Breast epithelium (tissue), 4 donors: ENCODE measurements at regions not wholly inside any gene's neighbourhood (a gene's known extent, or its start where the extent isn't known, plus 50 kb on each side); places are given as distances from the start of the nearest gene placed in this dataset.

Experiments used
- DNase-seq, 2 donors: peaks; one replicate each; pipeline ENCODE4 v3.0.0-alpha.2; 2019; ENCODE audit warnings: low spot score in 2 of 2
- H3K27ac ChIP-seq, 2 donors: fragments of 200-600 bp; sonication (generic) in 1 of 2; one replicate each; pipeline ENCODE4 v1.5.1; 2016 to 2019; ENCODE audit warnings: mild to moderate bottlenecking in 1 of 2
- H3K27me3 ChIP-seq, 2 donors: fragments of 200-600 bp; sonication (generic) in 1 of 2; one replicate each; pipeline versions ENCODE4 v1.5.1 to v1.6.0; 2017 to 2019; ENCODE audit warnings: control low read depth in 1 of 2, mild to moderate bottlenecking in 1 of 2
- H3K36me3 ChIP-seq: fragments of 200-600 bp; one replicate; pipeline ENCODE4 v1.5.1; 2019
- H3K4me1 ChIP-seq, 2 donors: fragments of 200-600 bp; sonication (generic); one replicate each; pipeline ENCODE4 v1.5.1; 2016 to 2019; ENCODE audit warnings: control low read depth in 1 of 2
- H3K4me3 ChIP-seq, 3 donors: fragments of 200-600 bp; sonication (generic); 1 replicate in 2 of 3; 2 replicates in 1 of 3; pipeline ENCODE4 v1.5.1; 2016 to 2019; ENCODE audit warnings: mild to moderate bottlenecking in 3 of 3, moderate library complexity in 2 of 3
- H3K9me3 ChIP-seq, 2 donors: fragments of 200-600 bp; sonication (generic) in 1 of 2; one replicate each; pipeline ENCODE4 v1.5.1; 2016 to 2019; ENCODE audit warnings: control low read depth in 1 of 2
- POLR2A ChIP-seq: fragments of 450-650 bp; IDR thresholded peaks from one replicate; pipeline ENCODE4 v1.6.1; 2016; ENCODE audit warnings: antibody characterized with exemption, mild to moderate bottlenecking, moderate library complexity
- POLR2AphosphoS5 ChIP-seq, 3 donors: sonication (generic); formaldehyde crosslinking; IDR thresholded peaks; one replicate each; pipeline ENCODE4 v1.6.1; 2017; ENCODE audit warnings: antibody characterized with exemption in 3 of 3
- intact Hi-C: fragments of 100-400 bp; cut with DNase I; formaldehyde crosslinking; loops from one replicate; pipeline ENCODE4 v1.15.1; 2023; ENCODE audit warnings: low total_unique reads
- TF ChIP-seq, protein P1 (sequence below), 3 donors: fragments of 450-650 bp; IDR thresholded peaks; one replicate each; pipeline ENCODE4 v1.5.1; 2016 to 2017; ENCODE audit warnings: antibody characterized with exemption in 3 of 3, mild to moderate bottlenecking in 3 of 3, moderate library complexity in 3 of 3

DNA sequence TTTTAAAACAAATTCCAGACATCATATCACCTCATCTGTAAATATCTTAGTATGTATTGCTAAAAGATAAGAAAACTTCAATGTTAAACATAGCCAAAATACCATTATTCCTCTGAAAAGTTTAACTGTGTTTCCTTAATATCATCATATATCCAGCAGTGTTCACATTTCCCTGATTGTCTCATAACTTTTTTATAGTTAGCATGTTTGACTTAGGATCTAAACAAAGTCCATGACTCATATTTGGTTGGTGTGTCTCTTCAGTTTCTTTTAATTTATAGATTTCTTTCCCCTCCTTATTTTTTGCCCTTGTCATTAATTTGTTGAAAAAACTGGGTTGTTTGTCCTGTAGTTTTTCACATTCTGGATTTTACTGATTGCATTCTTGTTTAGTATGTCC is 163.0 kb downstream of the RPS12 start:
- H3K27me3 ChIP-seq = no peaks in the 10 kb centered on the region
- H3K4me1 ChIP-seq = no peaks in the 10 kb centered on the region
- no peak for DNase-seq
- no peak for TF ChIP-seq POLR2AphosphoS5 (IDR thresholded peaks at IDR 0.05)
- TF ChIP-seq, protein P1, sequence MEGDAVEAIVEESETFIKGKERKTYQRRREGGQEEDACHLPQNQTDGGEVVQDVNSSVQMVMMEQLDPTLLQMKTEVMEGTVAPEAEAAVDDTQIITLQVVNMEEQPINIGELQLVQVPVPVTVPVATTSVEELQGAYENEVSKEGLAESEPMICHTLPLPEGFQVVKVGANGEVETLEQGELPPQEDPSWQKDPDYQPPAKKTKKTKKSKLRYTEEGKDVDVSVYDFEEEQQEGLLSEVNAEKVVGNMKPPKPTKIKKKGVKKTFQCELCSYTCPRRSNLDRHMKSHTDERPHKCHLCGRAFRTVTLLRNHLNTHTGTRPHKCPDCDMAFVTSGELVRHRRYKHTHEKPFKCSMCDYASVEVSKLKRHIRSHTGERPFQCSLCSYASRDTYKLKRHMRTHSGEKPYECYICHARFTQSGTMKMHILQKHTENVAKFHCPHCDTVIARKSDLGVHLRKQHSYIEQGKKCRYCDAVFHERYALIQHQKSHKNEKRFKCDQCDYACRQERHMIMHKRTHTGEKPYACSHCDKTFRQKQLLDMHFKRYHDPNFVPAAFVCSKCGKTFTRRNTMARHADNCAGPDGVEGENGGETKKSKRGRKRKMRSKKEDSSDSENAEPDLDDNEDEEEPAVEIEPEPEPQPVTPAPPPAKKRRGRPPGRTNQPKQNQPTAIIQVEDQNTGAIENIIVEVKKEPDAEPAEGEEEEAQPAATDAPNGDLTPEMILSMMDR (IDR thresholded peaks at IDR 0.05) = no peak
- no peak for TF ChIP-seq POLR2A
- H3K4me3 ChIP-seq = no peak overlapping the region
- intact Hi-C loops = no loop called here
- H3K9me3 ChIP-seq = peaks cover 0 to 3% of the 10 kb centered on the region in 2 donors
- H3K36me3 ChIP-seq = no peaks in the 10 kb centered on the region
- H3K27ac ChIP-seq = no peak overlapping the region

DNA sequence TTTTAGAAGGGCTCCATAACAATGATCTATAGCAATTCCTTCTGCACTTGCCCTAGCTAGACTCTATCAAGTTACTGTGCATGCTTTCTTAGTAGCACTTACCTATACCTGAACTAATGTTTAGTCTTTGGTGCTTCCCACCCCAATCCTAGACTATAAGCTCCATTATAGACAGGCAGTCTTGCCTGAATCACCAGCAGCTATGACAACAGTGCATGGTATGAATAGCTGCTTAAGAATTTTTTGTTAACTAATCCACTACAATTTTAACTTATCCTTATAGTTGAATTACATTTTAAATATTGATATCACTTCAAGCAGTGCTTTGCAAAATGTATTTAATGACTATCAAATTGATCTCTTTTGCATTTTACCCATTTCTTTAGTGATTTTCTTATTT is 164.3 kb downstream of the RPS12 start:
- intact Hi-C loops = no loop called here
- Histone ChIP-seq H3K27me3 (no peaks in the 10 kb centered on the region), H3K4me3 (no peak overlapping the region), H3K36me3 (no peaks in the 10 kb centered on the region), H3K4me1 (no peaks in the 10 kb centered on the region), H3K9me3 (peaks cover 0 to 4% of the 10 kb centered on the region in 2 donors), H3K27ac (no peak overlapping the region)
- TF ChIP-seq, protein P1 (IDR thresholded peaks at IDR 0.05) = no peak
- no peak for TF ChIP-seq POLR2AphosphoS5 (IDR thresholded peaks at IDR 0.05)
- no peak for TF ChIP-seq POLR2A
- DNase-seq = no peak

DNA sequence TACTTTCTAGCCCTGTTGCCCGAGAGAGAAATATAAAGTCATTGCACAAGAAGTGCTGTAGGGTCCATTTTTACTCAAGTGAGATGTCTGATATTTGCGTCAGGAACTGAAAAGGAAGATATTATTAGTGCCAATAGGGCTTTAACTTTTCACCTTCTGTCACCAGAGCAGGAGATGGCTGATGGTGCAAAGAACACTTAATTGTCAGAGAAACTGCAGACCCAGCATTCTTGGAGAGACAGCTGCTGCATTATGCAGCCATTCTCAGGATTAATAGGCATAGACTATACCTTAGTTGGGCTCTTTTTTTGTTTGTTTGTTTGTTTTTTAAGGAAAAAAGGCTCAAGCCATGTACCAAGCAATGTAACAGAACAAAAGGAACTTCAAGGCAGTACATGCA is 179.4 kb downstream of the RPS12 start:
- no peak for DNase-seq
- no peaks in the 10 kb centered on the region for H3K9me3 ChIP-seq
- H3K27me3 ChIP-seq = no peaks in the 10 kb centered on the region
- H3K4me1 ChIP-seq = no peaks in the 10 kb centered on the region
- intact Hi-C loops = no loop called here
- no peak overlapping the region for H3K27ac ChIP-seq
- H3K4me3 ChIP-seq = no peak overlapping the region
- H3K36me3 ChIP-seq = no peaks in the 10 kb centered on the region
- no peak for TF ChIP-seq POLR2AphosphoS5 (IDR thresholded peaks at IDR 0.05)
- TF ChIP-seq, protein P1 (IDR thresholded peaks at IDR 0.05) = no peak

DNA sequence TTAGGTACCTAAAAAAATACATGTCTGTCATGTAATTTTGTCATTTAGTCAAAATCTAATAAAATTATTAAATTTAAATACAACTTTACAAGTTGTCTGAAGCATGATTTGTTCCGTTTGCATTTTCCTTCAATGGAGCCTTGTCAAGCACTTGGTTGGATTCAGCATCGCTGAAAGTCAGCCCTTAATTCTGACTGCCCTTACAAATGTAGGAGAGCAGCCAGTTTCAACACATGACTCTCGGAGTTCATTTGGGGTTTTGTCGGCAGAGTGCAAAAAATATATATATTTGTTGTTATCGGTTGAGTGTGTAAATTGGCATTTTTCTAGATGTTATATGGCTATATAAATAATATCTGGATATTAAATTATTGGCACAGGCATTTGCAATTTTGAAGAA is 180.6 kb downstream of the RPS12 start:
- intact Hi-C loops = no loop called here

DNA sequence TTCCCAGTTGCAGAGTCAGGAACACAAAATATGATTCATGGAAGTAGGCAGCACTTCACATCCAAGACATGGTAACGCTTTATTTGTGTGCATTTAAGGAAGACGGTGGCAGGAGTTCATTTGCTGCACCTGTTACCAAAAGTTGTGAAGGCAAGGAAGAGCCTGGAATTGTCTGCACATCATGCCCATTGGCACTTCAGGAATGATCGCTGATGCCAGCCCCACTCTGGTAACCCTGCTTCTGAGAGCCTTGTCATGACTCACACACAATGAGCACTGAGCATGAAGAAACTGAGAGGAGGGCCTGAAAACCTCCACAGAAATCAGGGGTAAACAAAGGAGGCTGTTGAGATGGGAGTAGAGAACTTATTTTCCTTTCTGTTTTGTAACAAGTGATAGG is 181.1 kb downstream of the RPS12 start:
- intact Hi-C loops = no loop called here
- Histone ChIP-seq H3K36me3 (no peaks in the 10 kb centered on the region), H3K9me3 (no peaks in the 10 kb centered on the region), H3K4me3 (no peak overlapping the region), H3K27ac (no peak overlapping the region), H3K27me3 (no peaks in the 10 kb centered on the region), H3K4me1 (no peaks in the 10 kb centered on the region)
- TF ChIP-seq POLR2AphosphoS5 (IDR thresholded peaks at IDR 0.05) (no peak), POLR2A (no peak)
- TF ChIP-seq, protein P1 (IDR thresholded peaks at IDR 0.05) = no peak
- DNase-seq = no peak

More for the DNA sequence above, 180.6 kb downstream of the RPS12 start:
- TF ChIP-seq POLR2AphosphoS5 (IDR thresholded peaks at IDR 0.05) (no peak), POLR2A (no peak)
- TF ChIP-seq, protein P1 (IDR thresholded peaks at IDR 0.05) = no peak
- Histone ChIP-seq H3K9me3 (no peaks in the 10 kb centered on the region), H3K4me1 (no peaks in the 10 kb centered on the region), H3K4me3 (no peak overlapping the region), H3K36me3 (no peaks in the 10 kb centered on the region), H3K27me3 (no peaks in the 10 kb centered on the region), H3K27ac (no peak overlapping the region)
- DNase-seq = no peak
